HG03139 (cell line): ENCODE measurements at regions not wholly inside any gene's neighbourhood (a gene's known extent, or its start where the extent isn't known, plus 50 kb on each side); places are given as distances from the start of the nearest gene placed in this dataset.

Source experiments
- ATAC-seq: cut with Tn5 transposase; IDR thresholded peaks from one replicate; pipeline ENCODE4 v1.9.1; 2021; ENCODE audit not compliant: unreplicated experiment

DNA sequence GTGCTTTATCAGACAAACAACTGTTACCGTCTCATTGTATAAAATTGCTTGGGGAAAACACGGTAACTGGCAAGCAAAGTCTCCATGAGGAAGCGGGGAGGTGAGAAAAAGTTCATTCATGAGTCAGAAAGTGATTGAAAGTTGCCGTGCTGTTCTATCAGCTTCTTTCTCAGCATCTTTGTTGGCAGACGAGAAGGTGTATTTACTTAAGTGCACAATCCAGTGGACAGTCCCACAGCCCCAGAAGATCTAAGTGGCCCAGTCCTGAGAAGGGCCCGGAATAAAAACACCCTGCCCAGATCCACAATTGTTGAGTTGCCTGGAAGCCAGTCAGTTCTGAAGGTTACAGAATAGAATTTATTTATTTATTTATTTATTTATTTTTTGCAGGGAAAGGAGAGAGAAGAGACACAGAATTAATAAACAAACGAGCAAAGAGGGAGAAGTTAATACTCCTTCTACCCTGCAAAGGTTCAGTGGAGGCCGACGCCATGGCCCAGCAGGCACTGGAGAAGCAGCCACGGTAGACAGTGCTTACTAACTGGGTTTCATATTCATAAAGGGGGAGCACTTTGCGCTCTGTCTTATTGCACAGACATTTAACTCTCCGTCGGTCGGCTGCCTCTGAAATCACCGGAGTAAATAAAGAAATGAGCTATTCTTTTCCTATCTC lies 676.0 kb upstream of the SALL3 start:
- no peak for ATAC-seq

DNA sequence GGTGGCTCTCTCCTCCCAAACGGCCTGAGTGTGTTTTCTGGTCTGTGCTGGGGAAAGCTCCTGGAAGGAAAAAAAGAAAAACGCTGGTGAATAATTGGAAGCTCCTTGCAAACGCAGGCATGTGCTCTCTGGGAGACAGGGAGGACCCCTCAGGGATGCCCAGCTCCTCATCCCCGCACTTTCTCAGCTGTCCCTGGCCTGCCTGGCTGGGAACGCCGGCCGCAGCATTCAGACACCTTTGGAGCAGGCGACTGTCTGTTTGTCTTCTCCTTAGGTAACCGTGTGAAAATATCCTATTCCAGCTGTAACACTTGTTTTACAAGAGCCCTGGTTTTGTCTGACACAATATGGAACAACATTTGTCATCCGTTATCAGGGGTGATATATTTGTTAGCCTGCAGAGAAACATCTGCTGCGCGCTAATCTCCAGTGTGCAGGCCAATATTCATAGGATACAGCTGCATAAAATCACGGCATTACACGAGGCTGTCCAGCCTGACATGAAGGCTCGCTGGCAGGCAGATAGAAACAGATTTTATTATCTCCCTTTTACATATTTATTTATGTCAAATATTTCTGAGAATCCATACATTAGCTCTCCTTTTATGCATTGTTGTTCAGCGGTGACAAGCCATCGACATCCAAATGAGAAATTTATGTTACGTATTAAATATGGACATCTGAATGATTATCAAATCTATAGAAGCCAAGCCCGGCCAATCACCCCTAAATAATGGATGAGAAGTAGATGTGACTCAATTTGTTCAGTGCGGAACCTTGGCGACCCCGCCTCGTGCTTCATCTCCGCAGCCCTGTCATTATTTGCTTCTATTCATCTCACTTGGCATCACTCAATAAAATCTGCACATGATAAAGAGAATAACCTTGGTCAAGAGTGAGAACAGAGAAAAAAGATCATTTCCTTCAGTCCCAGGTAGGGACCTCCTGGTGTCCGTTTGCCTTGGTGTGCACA lies 675.1 kb upstream of the SALL3 start:
- ATAC-seq, result no peak

DNA sequence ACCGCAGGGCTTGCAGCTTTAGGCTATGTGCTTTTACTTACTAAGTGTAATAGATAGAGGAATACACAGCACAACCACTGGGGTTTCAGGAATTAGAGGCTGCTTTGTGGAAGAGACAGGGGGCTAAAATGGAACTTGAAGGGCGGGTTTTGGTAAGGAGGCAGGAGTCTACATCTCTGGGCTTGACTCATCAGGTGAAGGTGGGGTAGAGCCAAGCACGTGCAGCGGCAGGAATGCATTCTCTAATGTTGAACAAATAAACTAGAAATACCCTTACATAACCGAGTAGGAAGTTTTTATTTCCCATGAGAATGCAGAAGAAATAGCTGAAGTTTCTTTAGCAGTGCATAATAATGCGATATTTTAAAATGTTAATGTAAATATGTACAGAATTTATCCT lies 673.8 kb upstream of the SALL3 start:
- no peak for ATAC-seq

DNA sequence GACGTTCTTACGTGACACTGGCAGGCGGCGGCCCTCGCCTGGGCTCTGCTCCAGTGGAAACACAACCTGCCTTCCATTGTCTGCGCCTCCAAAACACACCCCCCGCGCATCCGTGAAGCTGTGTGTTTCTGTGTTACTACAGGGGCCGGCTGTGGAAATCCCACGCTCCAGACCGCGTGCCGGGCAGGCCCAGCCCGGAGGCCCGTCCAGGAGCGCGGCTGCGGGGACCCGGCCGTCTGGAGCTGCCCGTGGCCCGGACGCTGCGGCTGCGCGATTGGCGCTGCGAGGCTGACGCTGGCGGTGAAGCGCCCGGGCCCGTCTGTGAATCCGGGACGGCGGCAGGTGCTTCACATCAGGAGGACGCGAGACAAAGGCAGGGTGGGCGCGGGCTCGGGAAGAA lies 670.3 kb upstream of the SALL3 start:
- no peak for ATAC-seq

DNA sequence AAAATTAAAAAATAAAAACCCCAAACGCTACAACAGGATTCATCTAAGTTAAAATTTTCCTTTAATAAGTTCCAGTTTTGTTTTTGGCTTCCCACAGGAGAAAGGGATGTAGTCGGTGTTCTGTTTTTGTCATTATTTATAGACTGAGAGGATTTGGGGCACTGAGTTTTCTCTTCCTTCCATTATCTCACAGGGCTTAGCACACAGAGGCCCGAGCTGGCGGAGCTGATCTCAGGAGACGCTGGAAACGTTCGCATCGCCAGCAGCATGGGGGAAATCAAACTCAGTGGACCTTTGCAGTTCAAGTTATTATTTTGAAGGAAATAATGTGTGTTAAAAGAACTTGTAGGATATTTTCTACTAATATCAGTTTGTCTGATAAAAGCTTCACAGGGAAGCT lies 669.7 kb upstream of the SALL3 start:
- ATAC-seq, result no peak

DNA sequence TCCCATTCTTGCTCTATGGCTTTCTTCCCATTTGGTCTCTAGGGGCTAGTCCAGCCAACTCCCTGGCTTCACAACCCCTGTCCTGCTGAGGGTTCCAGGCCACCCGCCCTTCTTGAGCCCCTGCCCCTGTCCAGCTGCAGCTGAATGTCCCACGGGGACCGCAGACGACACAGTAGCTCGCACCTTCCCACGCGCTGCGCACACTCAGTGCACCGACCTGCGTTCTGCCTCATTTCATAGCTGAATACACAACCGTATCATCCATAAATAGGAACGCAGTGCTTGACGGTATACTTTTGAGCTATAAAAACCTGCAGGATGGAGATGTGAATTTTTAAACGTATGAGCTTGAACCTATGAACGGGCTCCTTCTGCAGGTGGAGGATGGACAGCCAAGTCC lies 660.4 kb upstream of the SALL3 start:
- ATAC-seq, result no peak

DNA sequence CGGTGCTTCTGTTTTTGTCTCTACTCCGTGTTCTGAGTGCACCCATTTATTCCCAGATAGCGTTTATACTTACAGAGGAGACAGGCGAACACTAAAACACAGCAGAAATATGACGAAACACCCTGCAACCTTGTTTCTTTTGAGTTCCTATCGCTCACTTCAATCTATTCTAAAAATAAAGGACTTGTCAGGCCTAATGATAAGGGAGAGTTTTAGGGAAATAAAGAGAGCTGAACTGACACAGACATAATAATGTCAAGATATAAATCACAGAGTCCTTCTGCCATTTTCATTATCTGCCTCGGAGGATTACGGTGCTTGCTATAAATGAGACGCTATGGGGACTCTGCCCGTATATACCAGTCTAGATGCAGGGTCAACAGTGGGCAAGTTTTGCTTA lies 659.7 kb upstream of the SALL3 start:
- ATAC-seq, result no peak

DNA sequence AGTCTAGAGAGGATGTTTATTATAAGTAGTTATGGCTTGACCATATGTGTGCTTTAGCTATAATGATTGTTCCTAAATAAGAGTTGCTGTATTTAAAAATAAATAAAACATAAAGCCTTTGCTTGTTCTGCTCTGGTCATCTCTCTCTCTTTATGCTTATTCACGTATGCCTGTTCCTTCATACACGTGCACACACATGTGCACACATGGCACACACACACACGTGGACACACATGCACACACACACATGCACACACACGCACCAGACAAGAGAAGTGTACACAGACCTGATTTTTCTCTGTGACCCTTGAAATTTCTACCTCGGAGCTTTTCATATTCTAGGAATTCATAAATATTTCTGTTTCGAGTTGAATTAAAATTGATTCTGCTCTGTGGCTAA lies 658.2 kb upstream of the SALL3 start:
- no peak for ATAC-seq

DNA sequence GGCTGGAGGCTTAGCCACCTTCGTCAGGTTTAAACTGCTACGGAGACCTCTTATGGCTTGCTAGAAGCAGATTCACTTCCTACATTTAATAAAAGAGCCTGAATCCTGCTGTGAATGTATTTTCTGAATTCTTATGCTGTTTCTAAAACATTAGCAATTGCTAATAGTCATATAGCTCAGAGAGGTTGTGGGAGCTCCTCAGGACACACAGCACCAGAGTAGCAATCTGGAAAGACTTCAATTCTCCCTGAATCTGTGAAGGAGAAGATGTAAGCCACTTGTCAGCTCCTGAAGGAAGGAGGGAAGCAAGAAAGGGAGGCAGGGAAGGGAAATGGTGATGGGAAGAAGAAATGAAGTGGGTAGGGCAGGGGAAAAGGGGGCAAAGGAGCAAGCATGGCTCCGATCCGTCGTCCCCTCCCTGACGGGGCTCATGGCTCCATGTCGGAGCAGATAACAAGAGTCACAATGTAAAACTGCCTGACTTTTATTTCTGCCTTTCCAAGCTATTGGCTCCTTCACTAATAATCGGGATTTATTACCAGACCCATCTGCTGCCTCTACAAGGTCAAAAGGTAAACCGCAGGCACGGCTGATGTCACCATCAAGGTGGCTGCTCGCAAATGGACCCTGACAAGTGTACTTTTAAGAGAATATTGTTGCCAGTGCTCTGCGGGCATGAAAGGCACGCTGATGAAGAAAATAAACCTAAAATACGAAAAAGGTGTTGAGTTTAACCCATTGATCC lies 656.0 kb upstream of the SALL3 start:
- no peak for ATAC-seq

DNA sequence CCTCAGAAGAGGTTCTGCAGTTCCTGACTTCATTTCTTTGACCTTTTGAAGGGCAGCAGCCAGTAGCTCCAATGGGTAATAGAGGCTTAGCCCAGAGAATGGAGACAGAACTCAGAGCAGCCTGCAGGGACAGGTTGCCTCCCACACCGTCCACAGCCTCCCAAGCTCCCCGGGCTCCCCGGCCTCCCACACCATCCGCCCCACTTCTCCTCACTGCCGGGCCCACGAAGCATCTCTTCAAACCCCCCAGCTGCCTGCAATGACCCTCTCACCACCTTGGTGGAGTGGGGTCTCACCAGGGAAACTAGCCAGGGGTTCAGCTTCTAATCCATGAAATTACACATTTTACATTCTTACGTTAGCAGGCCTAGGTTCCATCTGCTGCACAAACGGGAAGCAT lies 652.0 kb upstream of the SALL3 start:
- no peak for ATAC-seq

DNA sequence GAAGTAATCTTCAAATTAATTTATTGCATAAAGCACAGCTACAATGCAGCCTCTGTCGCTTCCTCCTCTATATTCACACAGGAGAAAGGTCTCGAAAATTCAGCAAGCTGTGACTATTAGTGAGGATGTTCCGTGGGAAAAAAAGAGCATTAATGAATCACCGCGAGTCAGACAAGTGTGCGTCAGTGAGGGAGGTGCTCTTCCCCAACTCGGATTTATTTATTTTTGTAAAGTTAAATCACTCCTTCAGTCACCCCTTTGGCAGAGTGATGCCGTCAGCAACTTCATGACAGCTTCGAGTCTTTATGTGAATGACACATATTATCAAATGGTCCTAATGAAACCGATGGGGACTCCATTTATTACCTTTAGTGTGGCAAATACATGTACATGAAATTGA lies 648.9 kb upstream of the SALL3 start:
- ATAC-seq, result no peak

DNA sequence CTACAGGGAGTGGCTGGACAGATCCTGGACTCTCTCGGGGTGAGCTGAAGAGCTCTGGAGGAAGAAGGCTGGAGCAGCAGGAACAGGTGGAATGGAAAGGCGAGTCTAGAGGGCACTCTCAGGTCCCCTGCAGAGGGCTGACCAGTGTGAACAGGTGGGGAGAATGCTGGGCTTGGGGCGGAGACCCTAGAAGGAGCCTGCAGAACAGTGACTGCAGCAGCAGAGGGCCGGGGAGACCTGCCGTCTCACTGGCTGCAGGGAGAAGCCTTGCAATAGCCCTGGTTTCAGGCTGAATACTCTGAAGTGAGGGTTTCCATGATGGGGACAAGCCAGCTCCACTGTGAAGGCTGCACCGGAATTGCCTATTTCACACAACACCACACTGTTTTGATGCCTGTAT lies 626.7 kb upstream of the SALL3 start:
- ATAC-seq, result no peak

DNA sequence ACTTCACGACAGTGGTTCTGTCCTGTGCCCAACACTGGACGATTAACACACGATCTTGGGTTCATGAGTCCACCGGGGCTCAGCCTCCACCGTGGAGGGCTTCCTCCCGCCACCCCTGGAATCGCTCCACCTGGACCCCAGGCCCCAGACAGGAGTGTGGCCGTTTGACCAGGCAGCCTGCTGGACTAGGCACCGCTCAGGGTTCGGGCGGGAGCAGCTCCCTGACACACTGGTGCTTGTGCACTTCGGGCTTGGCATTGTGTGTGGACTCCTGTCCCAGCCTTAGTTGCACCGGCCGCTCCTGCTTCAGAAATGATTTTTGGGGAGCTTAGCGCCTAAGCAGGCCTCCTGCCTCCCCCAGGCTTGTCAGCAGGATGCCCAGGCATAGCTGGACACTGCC lies 617.4 kb upstream of the SALL3 start:
- no peak for ATAC-seq

DNA sequence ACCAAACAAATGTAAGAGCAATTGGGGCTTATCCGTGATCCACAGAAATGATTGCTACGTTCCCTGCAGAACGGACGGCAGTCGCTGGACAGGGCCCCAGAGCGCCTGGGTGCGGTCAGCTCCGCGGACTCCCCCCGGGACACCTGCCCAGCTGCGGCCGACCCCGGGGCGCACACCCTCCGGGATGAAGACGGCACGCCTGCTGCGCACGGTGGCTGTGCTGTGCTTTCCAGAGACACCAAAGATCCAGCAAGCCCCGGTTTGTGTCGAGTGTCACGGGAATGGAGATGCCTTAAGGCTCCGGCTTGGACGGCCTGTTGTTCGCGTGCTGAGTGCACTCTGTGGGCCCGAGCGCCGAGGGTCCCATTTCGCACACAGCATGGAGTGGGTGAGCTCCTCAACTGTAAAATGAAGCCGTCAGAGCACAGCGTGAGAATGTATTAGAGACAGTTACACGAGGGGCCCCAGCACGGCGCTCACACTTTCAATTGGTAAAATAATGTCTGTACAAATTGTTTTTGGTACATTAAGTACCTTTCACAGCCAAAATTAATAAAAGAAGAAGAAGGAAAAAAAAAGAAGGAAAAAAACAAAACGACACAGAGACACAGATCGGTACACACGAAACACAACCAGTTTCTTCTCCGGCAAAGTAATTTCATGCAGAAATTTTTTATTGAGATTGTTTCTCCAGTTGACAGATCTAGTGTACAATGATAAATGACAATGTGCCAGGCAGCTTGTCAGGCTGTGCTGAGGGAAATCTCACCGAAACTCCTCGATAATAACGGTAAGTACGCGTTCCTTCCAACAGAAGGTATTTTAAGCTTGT lies 615.8 kb upstream of the SALL3 start:
- no peak for ATAC-seq

DNA sequence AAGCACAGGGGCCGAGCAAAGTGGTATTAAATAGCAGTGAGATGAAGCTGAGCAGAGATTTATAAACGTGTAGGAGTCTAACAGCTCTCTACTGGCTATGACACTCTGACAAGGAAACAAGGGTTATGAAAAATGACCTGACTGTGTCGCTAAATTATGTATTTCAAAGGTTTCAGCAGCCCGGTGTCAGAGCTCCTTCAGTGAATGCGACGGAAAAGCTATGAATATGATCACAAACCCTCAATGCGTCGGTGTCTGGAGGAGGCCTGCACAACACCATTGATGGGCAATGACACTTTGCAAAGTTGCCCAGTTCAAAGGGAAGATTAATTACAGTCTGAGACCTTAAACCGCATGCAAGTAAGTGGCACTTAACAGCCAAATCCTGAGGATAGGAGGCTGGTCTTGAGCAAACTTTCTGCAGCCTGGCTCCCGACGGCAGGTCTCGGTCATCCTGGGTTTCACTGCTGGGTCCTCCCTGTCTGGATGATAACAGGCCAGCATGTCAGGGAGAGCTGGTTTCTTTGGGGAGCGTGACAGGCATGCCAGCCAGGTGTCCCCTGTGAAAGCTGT lies 615.1 kb upstream of the SALL3 start:
- ATAC-seq, result no peak

DNA sequence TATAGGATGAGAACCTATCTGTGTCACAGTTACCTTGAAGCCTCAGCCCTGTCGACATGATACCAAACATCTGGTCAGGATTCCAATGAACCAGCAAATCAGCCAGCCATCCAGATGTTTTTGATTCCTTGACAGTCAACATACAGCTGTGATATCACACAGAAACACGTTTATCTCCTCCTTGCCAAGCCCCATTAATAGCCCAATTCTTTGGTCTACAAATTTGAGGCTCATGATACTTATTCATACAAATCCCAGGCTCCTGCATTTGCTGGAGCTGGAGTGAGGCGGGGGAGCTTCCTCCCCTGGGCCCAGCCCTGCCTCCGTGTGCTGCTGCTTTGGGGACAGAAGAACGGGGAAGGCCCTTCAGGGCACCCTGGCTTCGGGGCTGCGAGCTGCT lies 611.6 kb upstream of the SALL3 start:
- no peak for ATAC-seq

DNA sequence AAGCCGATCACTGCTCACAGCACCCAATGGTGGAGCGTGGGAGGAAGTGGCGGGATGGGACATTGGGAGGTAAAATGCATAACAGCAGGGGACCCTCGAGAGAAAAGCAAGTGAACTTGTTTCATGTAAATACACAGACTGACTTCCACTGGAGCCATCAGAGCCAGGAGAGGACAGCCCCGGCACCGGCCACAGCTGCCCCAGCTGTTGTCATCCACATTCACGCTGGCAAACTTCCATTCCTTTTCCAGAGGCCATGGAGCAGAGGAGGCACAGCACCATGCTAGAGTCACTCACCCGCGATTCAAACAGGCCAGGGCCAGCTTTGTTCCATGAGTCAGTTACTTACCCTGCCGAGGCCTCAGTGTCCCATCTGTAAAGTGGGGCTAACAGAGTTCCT lies 610.9 kb upstream of the SALL3 start:
- no peak for ATAC-seq

DNA sequence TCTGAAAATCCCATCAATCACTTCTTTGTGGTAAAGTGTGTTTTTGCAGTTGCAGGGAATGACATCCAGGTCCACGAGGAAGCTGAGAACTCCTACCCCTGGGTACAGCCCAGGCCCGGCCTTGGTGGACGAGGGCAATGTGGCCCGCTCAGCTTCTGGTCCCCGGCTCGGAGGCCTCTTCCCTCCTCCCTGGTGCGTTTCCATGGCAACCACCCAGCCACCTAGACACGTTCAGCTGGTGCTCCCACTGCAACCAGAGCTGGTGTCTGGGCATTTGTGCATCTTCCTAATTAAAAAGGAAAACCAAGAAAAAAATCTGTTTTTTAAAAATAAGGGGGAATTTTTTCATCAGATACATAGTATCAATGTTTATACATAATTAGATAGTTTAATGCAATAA lies 603.6 kb upstream of the SALL3 start:
- no peak for ATAC-seq

DNA sequence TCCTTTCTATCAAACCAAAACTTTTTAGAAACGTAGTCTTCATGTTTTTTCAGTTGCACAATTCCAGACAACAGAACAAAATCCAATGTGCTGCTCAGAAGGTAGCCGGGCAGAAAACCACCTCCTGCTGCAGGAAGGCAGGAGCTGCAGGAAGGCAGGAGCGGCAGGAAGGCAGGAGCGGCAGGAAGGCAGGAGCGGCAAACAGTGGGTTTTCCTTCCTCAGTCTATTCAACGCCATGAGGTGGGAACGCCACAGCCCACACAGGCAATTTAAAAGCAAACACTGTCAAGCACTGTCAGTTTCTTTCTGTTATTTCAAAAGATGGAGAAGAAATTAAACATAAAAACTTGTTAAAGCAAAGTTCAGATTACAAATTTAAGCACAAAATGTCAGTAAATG lies 601.2 kb upstream of the SALL3 start:
- ATAC-seq, result no peak

DNA sequence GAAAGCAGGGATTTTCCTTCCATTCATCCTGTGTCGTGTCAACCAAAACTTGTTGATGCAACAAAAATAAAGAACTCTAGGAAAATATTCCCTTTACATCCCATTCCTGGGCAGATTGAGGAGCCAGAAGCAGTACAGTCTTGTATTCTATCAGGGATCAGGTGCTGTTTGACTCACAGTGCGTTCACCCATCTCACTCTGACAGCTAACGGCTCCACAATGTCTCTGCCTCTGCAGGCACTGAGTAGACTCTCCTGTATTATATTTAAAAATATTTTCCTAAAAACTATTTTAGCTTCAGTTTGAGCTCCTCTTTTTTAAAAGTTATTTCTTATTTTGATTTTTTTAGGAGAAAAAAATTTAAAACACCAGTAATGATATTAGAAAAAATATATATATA lies 600.6 kb upstream of the SALL3 start:
- ATAC-seq, result no peak
